Endothelial cell of umbilical vein (primary cell): ENCODE measurements at regions not wholly inside any gene's neighbourhood (a gene's known extent, or its start where the extent isn't known, plus 50 kb on each side); places are given as distances from the start of the nearest gene placed in this dataset.

Source experiments
- BruUV-seq: library from RNA; stranded (reverse); fragments of 400-500 nt; replicated peaks from 2 replicates; lab custom pipeline; 2021; lab: Mats Ljungman, UMichigan
- CTCF ChIA-PET: fragments of 300-600, 350-600 bp; sonication (Branson Sonifier 250); formaldehyde crosslinking; loops from one replicate; lab custom pipeline; 2021; ENCODE audit warnings: antibody characterized with exemption, inconsistent platforms; lab: Charles Lee
- POLR2A ChIA-PET: fragments of 300-600, 350-600 bp; sonication (Branson Sonifier 250); formaldehyde crosslinking; loops from one replicate; lab custom pipeline; 2021; ENCODE audit warnings: antibody characterized with exemption, inconsistent platforms; lab: Charles Lee
- DNase-seq: peaks from one replicate; pipeline ENCODE4 v3.0.0-alpha.2; 2011; ENCODE audit warnings: low read depth, low spot score
- FAIRE-seq: peaks from 2 replicates; lab custom pipeline; 2011; peaks lifted over from hg19 to GRCh38; lab: Jason Lieb, UNC
- H2AFZ ChIP-seq: 2 replicates; pipeline ENCODE4 v1.6.0; 2012; ENCODE audit warnings: low read depth, low read length, control low read depth, inconsistent platforms
- H3K27ac ChIP-seq: 2 replicates; pipeline ENCODE4 v1.5.1; 2011; ENCODE audit warnings: low read depth, mild to moderate bottlenecking, control low read depth, low read length, moderate library complexity; ENCODE audit not compliant: insufficient read depth
- H3K27me3 ChIP-seq, 2 experiments: 2 replicates each; pipeline versions ENCODE4 v1.6.0 to v1.6.1; 2011; ENCODE audit warnings: low read length in 2 of 2, mixed read lengths in 1 of 2; ENCODE audit not compliant: control insufficient read depth in 2 of 2, insufficient read depth in 2 of 2
- H3K36me3 ChIP-seq, 2 experiments: 2 replicates in 1 of 2; 3 replicates in 1 of 2; pipeline ENCODE4 v1.5.1; 2011; ENCODE audit warnings: low read length in 2 of 2, mild to moderate bottlenecking in 1 of 2, moderate library complexity in 1 of 2; ENCODE audit not compliant: control insufficient read depth in 2 of 2, insufficient read depth in 2 of 2; ENCODE audit errors: extremely low read depth in 1 of 2
- H3K4me1 ChIP-seq: 3 replicates; pipeline ENCODE4 v1.5.1; 2011; ENCODE audit warnings: mild to moderate bottlenecking, low read length; ENCODE audit not compliant: control insufficient read depth, insufficient read depth; ENCODE audit errors: extremely low read depth
- H3K4me2 ChIP-seq: 2 replicates; pipeline ENCODE4 v1.6.1; 2011; ENCODE audit warnings: low read length, control low read depth, mixed read lengths; ENCODE audit not compliant: insufficient read depth
- H3K4me3 ChIP-seq, 3 experiments: fragments of 200-600 bp in 1 of 3; sonication (generic), shearing (Covaris generic) in 1 of 3; replicated peaks in 1 of 3; 2 replicates each; pipeline ENCODE4 v1.5.1; 2011 to 2016; ENCODE audit warnings: control low read depth in 3 of 3, low read length in 3 of 3, mild to moderate bottlenecking in 2 of 3, inconsistent platforms in 1 of 3, low read depth in 1 of 3, moderate library complexity in 1 of 3; ENCODE audit not compliant: insufficient read depth in 1 of 3
- H3K79me2 ChIP-seq: 2 replicates; pipeline ENCODE4 v1.6.0; 2012; ENCODE audit warnings: low read length, inconsistent platforms; ENCODE audit not compliant: control insufficient read depth, insufficient read depth
- H3K9ac ChIP-seq: replicated peaks from 2 replicates; pipeline ENCODE3; 2011; ENCODE audit warnings: low read length, control low read depth; ENCODE audit not compliant: insufficient read depth; ENCODE audit errors: extremely low read depth
- H3K9me1 ChIP-seq: replicated peaks from 3 replicates; pipeline ENCODE4 v1.6.0; 2011; ENCODE audit warnings: mild to moderate bottlenecking, low read length; ENCODE audit not compliant: control insufficient read depth, insufficient read depth; ENCODE audit errors: extremely low read depth
- H3K9me3 ChIP-seq: replicated peaks from 2 replicates; pipeline ENCODE4 v1.5.1; 2012; ENCODE audit warnings: low read length, inconsistent platforms; ENCODE audit not compliant: control insufficient read depth, insufficient read depth
- H4K20me1 ChIP-seq: replicated peaks from 2 replicates; pipeline ENCODE3; 2011; ENCODE audit warnings: mild to moderate bottlenecking, low read length; ENCODE audit not compliant: control insufficient read depth, insufficient read depth; ENCODE audit errors: extremely low read depth
- CTCF ChIP-seq, 2 donors: IDR thresholded peaks; 1 replicate in 1 of 2; 2 replicates in 1 of 2; pipeline ENCODE4 v1.5.1; 2011; ENCODE audit warnings: low read length in 2 of 2, mild to moderate bottlenecking in 2 of 2, moderate library complexity in 2 of 2, control low read depth in 1 of 2, inconsistent platforms in 1 of 2, low read depth in 1 of 2; ENCODE audit not compliant: insufficient read depth in 1 of 2; ENCODE audit errors: extremely low read depth in 1 of 2
- EZH2 ChIP-seq: IDR thresholded peaks from 2 replicates; pipeline ENCODE4 v1.6.1; 2012; ENCODE audit warnings: borderline replicate concordance, low read depth, mild to moderate bottlenecking, moderate library complexity, low read length, inconsistent platforms; ENCODE audit not compliant: severe bottlenecking
- FOS ChIP-seq: IDR thresholded peaks from 2 replicates; pipeline ENCODE4 v1.6.1; 2011; ENCODE audit warnings: mild to moderate bottlenecking, low read length, moderate library complexity, borderline replicate concordance; ENCODE audit not compliant: insufficient read depth
- GATA2 ChIP-seq: IDR thresholded peaks from 2 replicates; pipeline ENCODE4 v1.7.0; 2011; ENCODE audit warnings: low read depth, mild to moderate bottlenecking, moderate library complexity, mixed read lengths, low read length; ENCODE audit not compliant: insufficient read length, insufficient read depth
- JUN ChIP-seq: IDR thresholded peaks from 2 replicates; pipeline ENCODE4 v1.6.1; 2011; ENCODE audit warnings: borderline replicate concordance, low read depth; ENCODE audit not compliant: insufficient read length, insufficient read depth
- MYC ChIP-seq: IDR thresholded peaks from one replicate; pipeline ENCODE4 v1.6.1; 2011; ENCODE audit warnings: mild to moderate bottlenecking, low read depth, low read length
- POLR2A ChIP-seq: IDR thresholded peaks from 2 replicates; pipeline ENCODE4 v1.6.1; 2012; ENCODE audit warnings: low read depth, mild to moderate bottlenecking, control low read depth, low read length
- POLR2AphosphoS5 ChIP-seq: IDR thresholded peaks from 2 replicates; pipeline ENCODE4 v1.6.1; 2012; ENCODE audit warnings: low read depth, mild to moderate bottlenecking, control low read depth, low read length, moderate library complexity; ENCODE audit not compliant: insufficient read depth
- dilution Hi-C: fragments of 300-500 bp; cut with MboI; formaldehyde crosslinking; loops from one replicate; pipeline ENCODE4 v1.15.0; 2019; ENCODE audit warnings: low sequenced_read_pairs; ENCODE audit not compliant: extremely low pct_ligation_motif_present
- intact Hi-C: fragments of 100-400 bp; cut with micrococcal nuclease; formaldehyde crosslinking; loops from one replicate; pipeline ENCODE4 v1.10.0; 2022
- TF ChIP-seq, protein P1 (sequence below): IDR thresholded peaks from 2 replicates; pipeline ENCODE4 v1.6.1; 2011; ENCODE audit not compliant: insufficient read depth, insufficient read length

GRCh38 chr4:56147371-56147770 lies 198.6 kb downstream of the CEP135 start:
- CTCF ChIA-PET: interaction anchor here (1.5 kb wide), 1 partner anchor 13 kb away, joined by 3 read pairs; no protein-coding TSS in a partner anchor
- H3K27me3 ChIP-seq: no peaks in the 10 kb centered on the region
- BruUV-seq: no TSS peak

DNA sequence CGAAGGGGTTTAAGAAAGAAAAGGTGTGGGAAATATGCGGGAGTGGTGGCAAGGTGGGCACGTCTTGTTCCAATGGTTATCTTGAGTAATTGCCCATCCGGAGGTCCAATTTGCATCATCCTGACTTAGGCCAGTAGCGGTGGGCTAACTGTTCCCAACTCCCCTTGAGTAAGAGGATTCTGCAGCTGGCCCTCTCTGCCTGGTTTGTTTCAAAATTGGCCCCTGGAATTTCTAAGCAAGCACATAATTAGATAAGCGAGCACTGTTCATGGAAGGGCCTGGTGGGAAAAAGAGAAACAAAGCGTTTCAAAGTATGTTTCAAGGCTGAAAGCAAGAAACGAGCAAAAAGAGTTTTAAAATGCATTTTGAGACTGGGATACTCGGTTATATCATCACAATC lies 198.2 kb downstream of the CEP135 start:
- BruUV-seq: no TSS peak
- FAIRE-seq: no peak

More at GRCh38 chr4:56147371-56147770, 198.6 kb downstream of the CEP135 start:
- dilution Hi-C loops (no loop called here), intact Hi-C loops (no loop called here)
- no peak overlapping the region for H3K4me3 ChIP-seq
- no peak overlapping the region for H2AFZ ChIP-seq
- FAIRE-seq: no peak
- H3K36me3 ChIP-seq: no peaks in the 10 kb centered on the region
- H4K20me1 ChIP-seq: no peaks in the 10 kb centered on the region
- H3K9me1 ChIP-seq: no peaks in the 10 kb centered on the region
- H3K9me3 ChIP-seq: no peaks in the 10 kb centered on the region
- H3K4me1 ChIP-seq: no peaks in the 10 kb centered on the region
- DNase-seq: no peak
- POLR2A ChIA-PET: no interaction called here
- no peak overlapping the region for H3K9ac ChIP-seq
- H3K79me2 ChIP-seq: no peaks in the 10 kb centered on the region
- no peak for TF ChIP-seq FOS
- no peak overlapping the region for H3K4me2 ChIP-seq
- H3K27ac ChIP-seq: no peak overlapping the region

More for the DNA sequence above, 198.2 kb downstream of the CEP135 start:
- Histone ChIP-seq H3K27me3 (no peaks in the 10 kb centered on the region), H3K9me1 (no peaks in the 10 kb centered on the region), H3K4me1 (no peaks in the 10 kb centered on the region), H2AFZ (no peak overlapping the region), H3K4me2 (no peak overlapping the region), H3K79me2 (no peaks in the 10 kb centered on the region), H3K4me3 (no peak overlapping the region), H3K9me3 (no peaks in the 10 kb centered on the region), H4K20me1 (no peaks in the 10 kb centered on the region), H3K9ac (no peak overlapping the region), H3K27ac (no peak overlapping the region), H3K36me3 (no peaks in the 10 kb centered on the region)
- POLR2A ChIA-PET: no interaction called here
- dilution Hi-C loops (no loop called here), intact Hi-C loops (no loop called here)
- DNase-seq: no peak
- CTCF ChIA-PET: no interaction called here
- TF ChIP-seq JUN (no peak), POLR2A (no peak), FOS (no peak), EZH2 (no peak), MYC (no peak), POLR2AphosphoS5 (no peak), CTCF (IDR thresholded peaks at IDR 0.05; ENCODE audit: extremely low read depth in 1 of 2, insufficient read depth in 1 of 2, low read depth in 1 of 2, low read length in 2 of 2) (no peak), GATA2 (no peak)
- TF ChIP-seq, protein P1, sequence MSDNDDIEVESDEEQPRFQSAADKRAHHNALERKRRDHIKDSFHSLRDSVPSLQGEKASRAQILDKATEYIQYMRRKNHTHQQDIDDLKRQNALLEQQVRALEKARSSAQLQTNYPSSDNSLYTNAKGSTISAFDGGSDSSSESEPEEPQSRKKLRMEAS: no peak
